GM03348 (cell line): ENCODE measurements at regions not wholly inside any gene's neighbourhood (a gene's known extent, or its start where the extent isn't known, plus 50 kb on each side); places are given as distances from the start of the nearest gene placed in this dataset.

Experiments used
- DNase-seq: peaks from one replicate; pipeline ENCODE4 v3.0.0; 2012; ENCODE audit warnings: low spot score

GRCh38 chr9:86531273-86531970 is 177.2 kb upstream of the TUT7 start:
- peak; percentile 68 for DNase-seq

- no peak for DNase-seq
Measured at GRCh38 chr9:86529496-86530275, 175.5 kb upstream of the TUT7 start.

GRCh38 chr9:86526021-86526420 is 171.8 kb upstream of the TUT7 start:
- no peak for DNase-seq

GRCh38 chr9:86525182-86525581 is 171.0 kb upstream of the TUT7 start:
- DNase-seq, result no peak

GRCh38 chr9:86521977-86522376 is 167.8 kb upstream of the TUT7 start:
- DNase-seq, result no peak

GRCh38 chr9:86521322-86521721 is 167.1 kb upstream of the TUT7 start:
- no peak for DNase-seq

- peak; percentile 18 for DNase-seq
Measured at GRCh38 chr9:86519066-86519615, 164.9 kb upstream of the TUT7 start.

- DNase-seq, result no peak
Measured at GRCh38 chr9:86517475-86517874, 163.3 kb upstream of the TUT7 start.

GRCh38 chr9:86516564-86516963 is 162.4 kb upstream of the TUT7 start:
- DNase-seq, result no peak

- no peak for DNase-seq
Measured at GRCh38 chr9:86515221-86515620, 161.0 kb upstream of the TUT7 start.

- DNase-seq, result no peak
Measured at GRCh38 chr9:86513429-86513828, 159.2 kb upstream of the TUT7 start.

- no peak for DNase-seq
Measured at GRCh38 chr9:86512929-86513328, 158.7 kb upstream of the TUT7 start.

GRCh38 chr9:86511614-86512360 is 157.6 kb upstream of the TUT7 start:
- DNase-seq, result no peak

GRCh38 chr9:86508208-86508903 is 154.1 kb upstream of the TUT7 start:
- no peak for DNase-seq

GRCh38 chr9:86507212-86507630 is 153.0 kb upstream of the TUT7 start:
- no peak for DNase-seq

GRCh38 chr9:86503942-86504341 is 149.7 kb upstream of the TUT7 start:
- DNase-seq, result no peak

- no peak for DNase-seq
Measured at GRCh38 chr9:86503314-86503713, 149.1 kb upstream of the TUT7 start.

GRCh38 chr9:86500667-86501435 is 146.6 kb upstream of the TUT7 start:
- peak; percentile 71 for DNase-seq

GRCh38 chr9:86500031-86500430 is 145.8 kb upstream of the TUT7 start:
- no peak for DNase-seq

GRCh38 chr9:86494644-86495111 is 140.5 kb upstream of the TUT7 start:
- peak; percentile 74 for DNase-seq
